Uterus (tissue), 3 donors: ENCODE measurements at regions not wholly inside any gene's neighbourhood (a gene's known extent, or its start where the extent isn't known, plus 50 kb on each side); places are given as distances from the start of the nearest gene placed in this dataset.

Experiments
- DNase-seq, 2 donors: peaks; one replicate each; pipeline ENCODE4 v3.0.0-alpha.2; 2019 to 2020
- H3K27ac ChIP-seq, 2 donors: fragments of 200-600 bp; sonication (generic); 1 replicate in 1 of 2; 2 replicates in 1 of 2; pipeline ENCODE4 v1.5.1; 2016 to 2018
- H3K27me3 ChIP-seq, 2 donors: fragments of 200-600 bp; sonication (generic); one replicate each; pipeline ENCODE4 v1.5.1; 2018 to 2019; ENCODE audit warnings: control low read depth in 1 of 2
- H3K36me3 ChIP-seq, 2 donors: fragments of 200-600 bp; sonication (generic); one replicate each; pipeline ENCODE4 v1.5.1; 2019; ENCODE audit warnings: control low read depth in 1 of 2
- H3K4me1 ChIP-seq, 2 donors: fragments of 200-600 bp; sonication (generic); one replicate each; pipeline ENCODE4 v1.5.1; 2018 to 2019; ENCODE audit warnings: control low read depth in 1 of 2
- H3K4me3 ChIP-seq, 2 donors: fragments of 200-600 bp; sonication (generic); 1 replicate in 1 of 2; 2 replicates in 1 of 2; pipeline ENCODE4 v1.5.1; 2018 to 2019; ENCODE audit warnings: mild to moderate bottlenecking in 1 of 2
- H3K9me3 ChIP-seq, 2 donors: fragments of 200-600 bp; sonication (generic); one replicate each; pipeline ENCODE4 v1.5.1; 2019; ENCODE audit warnings: control low read depth in 1 of 2
- POLR2A ChIP-seq, 2 donors: fragments of 450-650 bp; IDR thresholded peaks; one replicate each; pipeline ENCODE4 v1.6.1; 2016; ENCODE audit warnings: antibody characterized with exemption in 2 of 2, mild to moderate bottlenecking in 1 of 2, moderate library complexity in 1 of 2
- intact Hi-C: fragments of 100-400 bp; cut with DNase I; formaldehyde crosslinking; loops from one replicate; pipeline ENCODE4 v1.15.1; 2023; ENCODE audit warnings: low total_unique reads
- TF ChIP-seq, protein P1 (sequence below), 4 experiments: fragments of 200-600 bp in 2 of 4; fragments of 450-650 bp in 2 of 4; sonication (generic) in 2 of 4; IDR thresholded peaks; one replicate each; pipeline ENCODE4 v1.5.1; 2016 to 2019; ENCODE audit warnings: antibody characterized with exemption in 4 of 4, mild to moderate bottlenecking in 2 of 4, moderate library complexity in 1 of 4
- donor health status: DM: yes; HTN: yes; CAD: no.

- intact Hi-C loops = no loop called here
- DNase-seq = no peak
- H3K9me3 ChIP-seq = no peaks in the 10 kb centered on the region
- no peak overlapping the region for H3K4me3 ChIP-seq
- TF ChIP-seq, protein P1, sequence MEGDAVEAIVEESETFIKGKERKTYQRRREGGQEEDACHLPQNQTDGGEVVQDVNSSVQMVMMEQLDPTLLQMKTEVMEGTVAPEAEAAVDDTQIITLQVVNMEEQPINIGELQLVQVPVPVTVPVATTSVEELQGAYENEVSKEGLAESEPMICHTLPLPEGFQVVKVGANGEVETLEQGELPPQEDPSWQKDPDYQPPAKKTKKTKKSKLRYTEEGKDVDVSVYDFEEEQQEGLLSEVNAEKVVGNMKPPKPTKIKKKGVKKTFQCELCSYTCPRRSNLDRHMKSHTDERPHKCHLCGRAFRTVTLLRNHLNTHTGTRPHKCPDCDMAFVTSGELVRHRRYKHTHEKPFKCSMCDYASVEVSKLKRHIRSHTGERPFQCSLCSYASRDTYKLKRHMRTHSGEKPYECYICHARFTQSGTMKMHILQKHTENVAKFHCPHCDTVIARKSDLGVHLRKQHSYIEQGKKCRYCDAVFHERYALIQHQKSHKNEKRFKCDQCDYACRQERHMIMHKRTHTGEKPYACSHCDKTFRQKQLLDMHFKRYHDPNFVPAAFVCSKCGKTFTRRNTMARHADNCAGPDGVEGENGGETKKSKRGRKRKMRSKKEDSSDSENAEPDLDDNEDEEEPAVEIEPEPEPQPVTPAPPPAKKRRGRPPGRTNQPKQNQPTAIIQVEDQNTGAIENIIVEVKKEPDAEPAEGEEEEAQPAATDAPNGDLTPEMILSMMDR (IDR thresholded peaks at IDR 0.05) = no peak
- no peak for TF ChIP-seq POLR2A (IDR thresholded peaks at IDR 0.05)
- no peaks in the 10 kb centered on the region for H3K36me3 ChIP-seq
- H3K27me3 ChIP-seq = no peaks in the 10 kb centered on the region
- H3K4me1 ChIP-seq = no peaks in the 10 kb centered on the region
- H3K27ac ChIP-seq = no peak overlapping the region
These were observed 144.2 kb upstream of the ZNF507 start for GRCh38 chr19:32201211-32201610.

DNA sequence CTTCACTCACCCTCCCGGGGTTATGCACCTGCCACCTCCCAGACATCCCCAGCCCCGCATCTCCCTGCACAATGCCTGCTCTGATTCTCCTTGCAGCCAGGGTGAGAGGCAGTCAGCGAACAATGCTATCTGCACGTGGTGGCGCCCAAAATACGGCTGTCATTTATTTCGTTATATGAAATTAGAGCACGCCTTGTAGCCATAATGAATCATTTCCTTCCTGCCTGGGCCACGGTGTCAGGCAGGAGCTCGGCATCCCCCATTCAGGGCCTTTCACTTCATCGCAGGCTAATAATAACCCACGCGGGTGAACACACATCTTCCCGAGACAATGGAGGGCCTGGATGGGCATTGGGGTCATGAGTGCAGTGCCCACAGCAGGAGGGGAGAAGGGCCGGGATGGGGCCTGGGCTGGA is 143.8 kb upstream of the ZNF507 start:
- Histone ChIP-seq H3K9me3 (no peaks in the 10 kb centered on the region), H3K27me3 (no peaks in the 10 kb centered on the region), H3K4me1 (no peaks in the 10 kb centered on the region), H3K36me3 (no peaks in the 10 kb centered on the region), H3K4me3 (no peak overlapping the region), H3K27ac (no peak overlapping the region)
- no peak for DNase-seq
- no peak for TF ChIP-seq POLR2A (IDR thresholded peaks at IDR 0.05)
- TF ChIP-seq, protein P1 (IDR thresholded peaks at IDR 0.05) = no peak
- intact Hi-C loops = no loop called here

GRCh38 chr19:32202244-32202643 is 143.2 kb upstream of the ZNF507 start:
- no peak overlapping the region for H3K4me3 ChIP-seq
- DNase-seq = no peak
- intact Hi-C loops = no loop called here
- H3K9me3 ChIP-seq = no peaks in the 10 kb centered on the region
- H3K36me3 ChIP-seq = no peaks in the 10 kb centered on the region
- TF ChIP-seq, protein P1 (IDR thresholded peaks at IDR 0.05) = no peak
- no peak for TF ChIP-seq POLR2A (IDR thresholded peaks at IDR 0.05)
- no peaks in the 10 kb centered on the region for H3K4me1 ChIP-seq
- no peak overlapping the region for H3K27ac ChIP-seq
- H3K27me3 ChIP-seq = no peaks in the 10 kb centered on the region

- Histone ChIP-seq H3K4me3 (no peak overlapping the region), H3K9me3 (no peaks in the 10 kb centered on the region), H3K36me3 (no peaks in the 10 kb centered on the region), H3K27me3 (no peaks in the 10 kb centered on the region), H3K27ac (no peak overlapping the region), H3K4me1 (no peaks in the 10 kb centered on the region)
- TF ChIP-seq, protein P1 (IDR thresholded peaks at IDR 0.05) = no peak
- TF ChIP-seq POLR2A (IDR thresholded peaks at IDR 0.05) = no peak
- intact Hi-C loops = no loop called here
- no peak for DNase-seq
These were observed 142.2 kb upstream of the ZNF507 start for GRCh38 chr19:32203161-32203560.

GRCh38 chr19:32206065-32206464 is 139.3 kb upstream of the ZNF507 start:
- intact Hi-C loops = no loop called here
- Histone ChIP-seq H3K36me3 (no peaks in the 10 kb centered on the region), H3K27me3 (no peaks in the 10 kb centered on the region), H3K9me3 (no peaks in the 10 kb centered on the region), H3K4me1 (no peaks in the 10 kb centered on the region), H3K27ac (no peak overlapping the region), H3K4me3 (no peak overlapping the region)
- TF ChIP-seq, protein P1 (IDR thresholded peaks at IDR 0.05) = no peak
- TF ChIP-seq POLR2A (IDR thresholded peaks at IDR 0.05) = no peak
- DNase-seq = no peak
